BJ (cell line): ENCODE measurements at regions not wholly inside any gene's neighbourhood (a gene's known extent, or its start where the extent isn't known, plus 50 kb on each side); places are given as distances from the start of the nearest gene placed in this dataset.

Experiments
- CTCF ChIA-PET: fragments of 350-600 bp; formaldehyde crosslinking; extraction: SDS; loops from one replicate; lab custom pipeline; 2021; ENCODE audit warnings: antibody characterized with exemption, inconsistent platforms; lab: Yijun Ruan, JAX
- POLR2A ChIA-PET: fragments of 300-600 bp; sonication (Branson Sonifier 250); formaldehyde crosslinking; extraction: SDS; loops from one replicate; lab custom pipeline; 2021; ENCODE audit warnings: antibody characterized with exemption; lab: Charles Lee
- DNase-seq: peaks from one replicate; pipeline ENCODE4 v3.0.0-alpha.2; 2011; ENCODE audit warnings: low read depth
- H3K27me3 ChIP-seq: 2 replicates; pipeline ENCODE4 v1.6.0; 2011; ENCODE audit warnings: low read length; ENCODE audit not compliant: control insufficient read depth, insufficient read depth
- H3K36me3 ChIP-seq: 2 replicates; pipeline ENCODE4 v1.5.1; 2011; ENCODE audit warnings: low read length; ENCODE audit not compliant: control insufficient read depth, insufficient read depth
- H3K4me3 ChIP-seq: 2 replicates; pipeline ENCODE4 v1.5.1; 2011; ENCODE audit warnings: low read depth, mild to moderate bottlenecking, control low read depth, low read length
- CTCF ChIP-seq: IDR thresholded peaks from 2 replicates; pipeline ENCODE4 v1.5.1; 2011; ENCODE audit warnings: low read depth, mild to moderate bottlenecking, control low read depth, inconsistent platforms, low read length, moderate library complexity; ENCODE audit not compliant: insufficient read depth

GRCh38 chr20:23147647-23147963 lies 61.5 kb upstream of the CD93 start:
- CTCF ChIA-PET = interaction anchor here (0.7 to 1.0 kb wide), 2 partner anchors 9 to 364 kb away, joined by 3 read pairs; no protein-coding TSS in a partner anchor

GRCh38 chr20:23146857-23147637 lies 60.9 kb upstream of the CD93 start:
- DNase-seq = no peak
- Histone ChIP-seq H3K36me3 (no peaks in the 10 kb centered on the region), H3K4me3 (no peak overlapping the region), H3K27me3 (no peaks in the 10 kb centered on the region)
- TF ChIP-seq CTCF = no peak
- CTCF ChIA-PET = interaction anchor here (0.7 to 1.0 kb wide), 2 partner anchors 10 to 363 kb away, joined by 3 read pairs; no protein-coding TSS in a partner anchor
- POLR2A ChIA-PET = no interaction called here

More at GRCh38 chr20:23147647-23147963, 61.5 kb upstream of the CD93 start:
- no peak for DNase-seq
- POLR2A ChIA-PET = no interaction called here
- no peak overlapping the region for H3K4me3 ChIP-seq
- no peak for TF ChIP-seq CTCF
- no peaks in the 10 kb centered on the region for H3K27me3 ChIP-seq
- H3K36me3 ChIP-seq = no peaks in the 10 kb centered on the region

GRCh38 chr20:23146181-23146580 lies 60.1 kb upstream of the CD93 start:
- Histone ChIP-seq H3K36me3 (no peaks in the 10 kb centered on the region), H3K27me3 (no peaks in the 10 kb centered on the region), H3K4me3 (no peak overlapping the region)
- CTCF ChIA-PET = interaction anchor here (0.6 kb wide), 1 partner anchor 94 kb away, joined by 3 read pairs; no protein-coding TSS in a partner anchor
- no peak for DNase-seq
- POLR2A ChIA-PET = no interaction called here
- no peak for TF ChIP-seq CTCF

GRCh38 chr20:23145281-23145700 lies 59.2 kb upstream of the CD93 start:
- TF ChIP-seq CTCF = no peak
- ChIA-PET CTCF (no interaction called here), POLR2A (no interaction called here)
- H3K4me3 ChIP-seq = no peak overlapping the region
- H3K27me3 ChIP-seq = no peaks in the 10 kb centered on the region
- H3K36me3 ChIP-seq = no peaks in the 10 kb centered on the region
- DNase-seq = no peak

GRCh38 chr20:23144856-23145255 lies 58.7 kb upstream of the CD93 start:
- no peak overlapping the region for H3K4me3 ChIP-seq
- no peak for DNase-seq
- H3K27me3 ChIP-seq = no peaks in the 10 kb centered on the region
- POLR2A ChIA-PET = no interaction called here
- CTCF ChIA-PET = no interaction called here
- no peaks in the 10 kb centered on the region for H3K36me3 ChIP-seq
- TF ChIP-seq CTCF = no peak
